Prostate gland (tissue), 2 donors: ENCODE measurements at regions not wholly inside any gene's neighbourhood (a gene's known extent, or its start where the extent isn't known, plus 50 kb on each side); places are given as distances from the start of the nearest gene placed in this dataset.

Experiments
- DNase-seq: peaks from one replicate; pipeline ENCODE4 v3.0.0-alpha.2; 2019; ENCODE audit warnings: low spot score
- H3K27ac ChIP-seq, 2 donors: fragments of 200-600 bp; sonication (generic); 2 replicates each; pipeline ENCODE4 v1.5.1; 2017 to 2019
- H3K27me3 ChIP-seq: fragments of 200-600 bp; sonication (generic); replicated peaks from 2 replicates; pipeline ENCODE4 v1.5.1; 2019; ENCODE audit not compliant: insufficient read depth
- H3K36me3 ChIP-seq, 2 donors: fragments of 200-600 bp; sonication (generic); 1 replicate in 1 of 2; 2 replicates in 1 of 2; pipeline versions ENCODE4 v1.5.1 to v1.8.1; 2017 to 2019
- H3K4me1 ChIP-seq: fragments of 200-600 bp; sonication (generic); replicated peaks from 2 replicates; pipeline ENCODE4 v1.5.1; 2019
- H3K4me3 ChIP-seq, 2 donors: fragments of 200-600 bp; sonication (generic); 2 replicates each; pipeline ENCODE4 v1.5.1; 2017 to 2019
- H3K9me3 ChIP-seq: fragments of 200-600 bp; sonication (generic); 2 replicates; pipeline ENCODE4 v1.5.1; 2017
- CTCF ChIP-seq, 4 experiments: fragments of 200-600 bp in 2 of 4; fragments of 450-650 bp in 2 of 4; sonication (generic) in 2 of 4; IDR thresholded peaks; 1 replicate in 3 of 4; 2 replicates in 1 of 4; pipeline ENCODE4 v1.5.1; 2016 to 2019; ENCODE audit warnings: antibody characterized with exemption in 4 of 4, mild to moderate bottlenecking in 2 of 4, moderate library complexity in 2 of 4
- POLR2A ChIP-seq: fragments of 450-650 bp; IDR thresholded peaks from one replicate; pipeline ENCODE4 v1.6.1; 2016; ENCODE audit warnings: antibody characterized with exemption, mild to moderate bottlenecking
- POLR2AphosphoS5 ChIP-seq: sonication (generic); formaldehyde crosslinking; IDR thresholded peaks from one replicate; pipeline ENCODE4 v1.6.1; 2017; ENCODE audit warnings: antibody characterized with exemption
- WGBS: methylation state at CpG from one replicate; pipeline ENCODE4 v1.1.5; 2018; 5-methylcytosine and 5-hydroxymethylcytosine counted together
- intact Hi-C: fragments of 100-400 bp; cut with DNase I; formaldehyde crosslinking; loops from one replicate; pipeline ENCODE4 v1.14.2; 2022

- H3K9me3 ChIP-seq: no peaks in the 10 kb centered on the region
- no peak overlapping the region for H3K4me3 ChIP-seq
- H3K4me1 ChIP-seq: no peaks in the 10 kb centered on the region
- WGBS: 89% methylated on average over 4 of the region's 4 CpGs
- no peak overlapping the region for H3K27ac ChIP-seq
- no peaks in the 10 kb centered on the region for H3K36me3 ChIP-seq
- TF ChIP-seq POLR2A: no peak
- no peak for TF ChIP-seq POLR2AphosphoS5
- TF ChIP-seq CTCF (IDR thresholded peaks at IDR 0.05): no peak
- DNase-seq: no peak
- intact Hi-C loops: no loop called here
- no peaks in the 10 kb centered on the region for H3K27me3 ChIP-seq
Measured at GRCh38 chr11:96614101-96614500, 224.3 kb downstream of the JRKL start.

- no peak for DNase-seq
- H3K9me3 ChIP-seq: no peaks in the 10 kb centered on the region
- WGBS: 74% methylated on average over 4 of the region's 4 CpGs
Measured at GRCh38 chr11:96614846-96615245, 225.0 kb downstream of the JRKL start.

GRCh38 chr11:96620464-96621044 is 230.7 kb downstream of the JRKL start:
- DNase-seq: no peak

More at GRCh38 chr11:96614846-96615245, 225.0 kb downstream of the JRKL start:
- no peak for TF ChIP-seq POLR2AphosphoS5
- TF ChIP-seq POLR2A: no peak
- no peak for TF ChIP-seq CTCF (IDR thresholded peaks at IDR 0.05)
- Histone ChIP-seq H3K4me3 (no peak overlapping the region), H3K4me1 (no peaks in the 10 kb centered on the region), H3K27me3 (no peaks in the 10 kb centered on the region), H3K27ac (no peak overlapping the region), H3K36me3 (no peaks in the 10 kb centered on the region)
- intact Hi-C loops: no loop called here

GRCh38 chr11:96621161-96621560 is 231.3 kb downstream of the JRKL start:
- H3K4me1 ChIP-seq: no peaks in the 10 kb centered on the region
- H3K27ac ChIP-seq: no peak overlapping the region
- TF ChIP-seq POLR2A: no peak
- no peak for TF ChIP-seq CTCF (IDR thresholded peaks at IDR 0.05)
- TF ChIP-seq POLR2AphosphoS5: no peak
- H3K9me3 ChIP-seq: no peaks in the 10 kb centered on the region
- intact Hi-C loops: no loop called here
- no peaks in the 10 kb centered on the region for H3K36me3 ChIP-seq
- WGBS: 91% methylated on average over 1 of the region's 1 CpG
- no peak for DNase-seq
- no peaks in the 10 kb centered on the region for H3K27me3 ChIP-seq
- H3K4me3 ChIP-seq: no peak overlapping the region

More at GRCh38 chr11:96620464-96621044, 230.7 kb downstream of the JRKL start:
- Histone ChIP-seq H3K9me3 (no peaks in the 10 kb centered on the region), H3K36me3 (no peaks in the 10 kb centered on the region), H3K27me3 (no peaks in the 10 kb centered on the region), H3K4me1 (no peaks in the 10 kb centered on the region), H3K4me3 (no peak overlapping the region), H3K27ac (no peak overlapping the region)
- WGBS: 74% methylated on average over 1 of the region's 1 CpG
- no peak for TF ChIP-seq CTCF (IDR thresholded peaks at IDR 0.05)
- no peak for TF ChIP-seq POLR2A
- TF ChIP-seq POLR2AphosphoS5: no peak
- intact Hi-C loops: no loop called here

- Histone ChIP-seq H3K27me3 (no peaks in the 10 kb centered on the region), H3K4me1 (no peaks in the 10 kb centered on the region), H3K27ac (no peak overlapping the region), H3K4me3 (no peak overlapping the region), H3K9me3 (no peaks in the 10 kb centered on the region), H3K36me3 (no peaks in the 10 kb centered on the region)
- intact Hi-C loops: no loop called here
- TF ChIP-seq POLR2A (no peak), POLR2AphosphoS5 (no peak), CTCF (IDR thresholded peaks at IDR 0.05) (no peak)
- WGBS: 95% methylated on average over 6 of the region's 6 CpGs
- DNase-seq: no peak
Measured at GRCh38 chr11:96622026-96622634, 232.3 kb downstream of the JRKL start.
